ENCODE measurements at regions not wholly inside any gene's neighbourhood (a gene's known extent, or its start where the extent isn't known, plus 50 kb on each side); places are given as distances from the start of the nearest gene placed in this dataset.
"Not testable (repeated sequence)": the region's sequence is repeated elsewhere in the genome, so short reads cannot be mapped to it uniquely, and the experiment has no call there.

GRCh38 chr16:85202631-85203461 is 90.6 kb upstream of the CIBAR2 start:
- DNase-seq (ENCODE audit: low read depth), result peak; percentile 80

GRCh38 chr16:85203462-85203813 is 91.2 kb upstream of the CIBAR2 start:
- DNase-seq (ENCODE audit: low read depth), result no peak

DNA sequence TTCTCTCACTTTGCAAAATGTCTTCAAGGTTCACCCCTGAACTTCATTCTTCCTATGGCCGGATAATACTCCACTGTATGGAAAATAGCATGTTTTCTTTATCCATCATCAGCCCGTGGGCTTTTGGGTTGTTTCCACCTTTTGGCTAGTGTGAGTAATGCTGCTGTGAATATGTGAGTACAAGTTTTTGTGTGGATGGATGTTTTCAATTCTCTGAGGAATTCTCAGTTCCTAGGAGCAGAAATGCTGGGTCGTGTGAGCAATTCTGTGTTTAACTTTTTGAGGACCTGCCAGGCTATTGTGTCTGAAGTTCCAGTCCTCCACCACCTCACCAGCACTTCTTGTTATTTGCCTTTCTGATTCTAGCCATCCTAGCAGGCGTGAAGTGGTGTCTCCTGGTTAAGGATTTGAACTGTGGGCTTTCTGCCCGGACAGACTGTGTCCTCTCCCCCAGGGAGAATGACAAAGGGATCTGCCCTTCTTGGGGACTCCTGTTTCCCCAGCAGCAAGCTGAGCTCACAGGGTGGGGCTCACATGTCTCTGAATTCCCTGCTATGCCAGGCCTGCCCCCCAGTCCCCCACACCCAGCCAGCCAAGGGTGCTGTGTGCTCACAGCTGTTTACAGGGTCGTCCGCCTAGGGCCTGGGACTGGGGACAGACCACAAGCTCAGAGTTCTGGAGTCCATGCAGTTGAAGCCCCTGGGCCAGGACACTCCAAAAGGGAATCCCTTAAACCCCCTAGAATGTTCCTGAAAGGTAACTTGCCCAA is 92.2 kb upstream of the CIBAR2 start:
- DNase-seq (ENCODE audit: low read depth), result no peak

DNA sequence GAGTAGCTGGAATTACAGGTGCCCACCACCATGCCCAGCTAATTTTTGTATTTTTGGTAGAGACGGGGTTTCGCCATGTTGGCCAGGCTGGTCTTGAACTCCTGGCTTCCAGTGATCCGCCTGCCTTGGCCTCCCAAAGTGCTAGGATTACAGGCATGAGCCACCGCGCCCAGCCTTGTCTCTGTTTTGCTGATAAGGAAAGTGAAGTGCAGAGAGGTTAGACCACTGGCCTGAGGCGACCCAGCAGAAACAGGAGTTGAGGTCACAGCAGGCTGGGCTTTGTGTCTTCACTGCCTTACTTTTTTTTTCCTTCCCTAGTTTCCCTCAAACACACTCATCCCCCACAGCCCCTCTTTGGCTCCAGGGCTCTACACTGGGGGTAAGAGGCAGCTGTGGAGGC is 93.0 kb upstream of the CIBAR2 start:
- DNase-seq (ENCODE audit: low read depth), result not testable (repeated sequence)

DNA sequence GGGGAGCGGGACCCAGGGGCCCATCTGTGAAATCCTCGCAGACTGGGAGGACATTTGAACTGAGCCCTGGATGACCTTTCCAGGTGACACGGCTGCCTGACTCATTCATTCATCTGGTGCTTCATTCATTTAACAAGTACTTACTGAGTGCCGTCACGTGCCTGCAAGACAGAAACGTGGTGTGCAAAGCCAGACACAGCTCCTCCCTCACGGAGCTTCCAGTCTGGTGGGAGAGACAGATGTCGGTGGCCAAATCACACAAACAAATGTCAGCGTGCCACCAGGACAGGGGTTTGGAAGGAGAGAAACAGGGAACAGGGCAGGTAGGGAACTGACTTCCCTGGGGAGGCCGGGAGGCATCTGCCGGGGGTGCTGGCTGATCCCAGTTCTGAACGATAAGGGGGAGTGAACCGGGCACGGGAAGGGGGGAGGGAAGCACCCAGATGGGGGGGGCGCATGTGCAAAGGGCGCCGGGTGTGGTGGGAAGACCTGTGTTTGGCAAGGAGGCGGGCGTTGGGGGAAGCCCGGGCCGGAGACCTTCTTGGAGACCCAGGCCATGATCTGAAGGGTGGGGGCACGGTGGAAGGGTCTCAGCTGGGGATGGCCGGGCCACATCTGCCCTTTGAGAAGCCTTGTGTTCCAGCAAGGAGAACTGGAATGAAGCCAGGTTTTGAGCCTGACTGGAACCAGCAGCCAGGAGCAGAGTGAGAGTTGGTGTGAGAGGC is 93.6 kb upstream of the CIBAR2 start:
- DNase-seq (ENCODE audit: low read depth), result no peak

DNA sequence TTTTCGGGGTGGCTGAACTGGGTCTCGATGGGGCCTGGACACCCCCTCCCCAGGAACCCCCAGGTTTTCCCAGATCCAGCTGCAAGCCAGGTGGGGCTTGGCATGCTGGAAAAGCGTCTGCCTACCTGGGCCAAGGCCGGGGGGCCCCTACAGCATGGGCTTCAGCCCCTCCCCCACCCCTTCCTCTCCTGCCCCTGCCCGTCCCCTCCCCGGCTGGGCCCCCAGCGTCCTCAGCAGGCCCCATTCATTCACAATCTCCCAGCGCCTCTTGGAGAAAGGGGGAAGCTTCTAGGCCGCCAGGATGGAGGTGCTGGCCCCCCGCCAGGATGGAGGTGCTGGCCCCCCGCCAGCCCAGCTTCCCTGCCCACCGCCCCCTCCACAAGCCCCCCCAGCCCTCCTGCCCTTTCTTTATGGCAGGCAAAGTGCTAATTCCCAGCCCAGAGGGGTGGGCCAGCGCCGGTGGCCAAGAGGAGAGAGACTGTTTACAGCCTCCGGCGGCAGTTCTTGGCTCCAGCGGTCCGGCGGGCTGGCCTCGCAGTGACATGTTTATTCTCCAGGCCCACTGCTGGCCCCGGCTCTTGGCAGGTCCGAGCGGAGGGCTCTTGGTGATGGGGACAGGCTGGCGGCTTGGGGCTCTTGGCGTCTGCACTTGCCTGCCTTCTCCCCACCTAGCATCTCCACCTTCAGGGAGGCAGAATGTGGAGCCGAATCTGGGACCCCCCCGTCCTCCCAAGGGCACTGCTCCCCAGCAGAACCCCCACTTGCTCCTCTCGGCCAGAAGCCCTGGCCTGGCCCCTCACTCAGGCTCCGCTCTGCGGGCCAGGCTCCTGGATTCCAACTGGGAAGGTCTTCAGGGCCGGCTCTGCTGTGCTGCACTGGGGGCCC is 94.4 kb upstream of the CIBAR2 start:
- DNase-seq (ENCODE audit: low read depth), result no peak

DNA sequence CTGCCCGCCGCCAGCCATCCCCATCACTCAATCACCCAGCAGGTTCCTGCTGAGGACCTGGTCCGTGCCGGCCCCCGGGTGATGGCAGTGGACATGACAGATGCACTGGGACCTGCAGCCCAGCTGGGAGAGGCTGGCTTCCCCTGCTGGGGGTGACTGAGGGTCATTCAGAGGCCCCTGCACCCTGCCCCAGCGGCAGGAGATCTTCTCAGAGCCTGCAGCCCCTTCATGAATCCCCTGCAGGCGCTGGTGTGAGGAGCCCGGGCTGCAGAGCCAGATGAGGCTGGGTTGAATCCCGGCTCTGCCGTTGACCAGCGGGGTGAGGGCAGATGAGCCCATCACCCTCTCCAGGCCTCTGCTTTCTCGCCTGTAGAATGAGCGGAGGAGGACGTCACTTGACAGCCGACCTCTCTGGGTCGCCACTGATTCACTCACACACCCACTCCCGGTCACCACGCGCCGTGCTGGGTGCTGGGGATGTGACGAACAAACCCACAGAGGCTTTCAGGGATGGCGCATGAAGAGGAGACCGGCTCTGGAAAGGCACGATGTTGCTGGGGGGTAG is 95.2 kb upstream of the CIBAR2 start:
- no peak for DNase-seq (ENCODE audit: low read depth)

GRCh38 chr16:85208181-85208580 is 95.9 kb upstream of the CIBAR2 start:
- DNase-seq (ENCODE audit: low read depth), result no peak

DNA sequence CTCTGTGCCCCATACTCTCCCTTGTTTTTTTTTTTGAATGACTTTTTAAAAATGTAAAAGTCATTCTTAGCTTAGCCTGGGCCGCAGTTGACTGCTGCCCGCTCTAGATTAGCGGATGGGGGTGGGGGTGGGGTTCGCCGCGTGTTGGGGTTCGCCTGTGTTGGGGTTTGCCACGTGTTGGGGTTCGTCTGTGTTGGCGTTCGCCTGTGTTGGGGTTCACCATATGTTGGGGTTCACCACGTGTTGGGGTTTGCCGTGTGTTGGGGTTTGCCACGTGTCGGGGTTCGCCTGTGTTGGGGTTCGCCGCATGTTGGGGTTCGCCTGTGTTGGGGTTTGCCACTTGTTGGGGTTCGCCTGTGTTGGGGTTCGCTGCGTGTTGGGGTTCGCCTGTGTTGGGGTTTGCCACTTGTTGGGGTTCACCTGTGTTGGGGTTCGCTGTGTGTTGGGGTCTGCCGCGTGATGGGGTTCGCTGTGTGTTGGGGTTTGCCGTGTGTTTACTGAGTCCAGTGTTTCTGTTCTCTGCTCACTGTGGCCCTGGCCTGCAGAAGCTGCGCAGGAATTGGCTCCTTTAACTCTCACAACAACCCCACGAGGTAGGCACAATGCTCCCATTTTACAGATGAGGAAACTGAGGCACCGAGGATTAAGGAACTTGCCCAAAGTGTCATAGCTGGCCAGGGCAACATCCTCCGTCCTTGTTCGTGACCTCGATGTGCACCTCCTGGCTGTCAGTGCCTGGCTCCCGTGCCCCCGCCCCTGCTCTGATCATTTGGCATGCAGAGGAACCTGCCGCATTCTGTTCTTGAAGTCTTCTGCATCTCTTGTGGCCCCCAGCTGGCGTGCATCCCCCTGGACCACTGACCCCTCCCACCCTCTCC is 96.6 kb upstream of the CIBAR2 start:
- no peak for DNase-seq (ENCODE audit: low read depth)

DNA sequence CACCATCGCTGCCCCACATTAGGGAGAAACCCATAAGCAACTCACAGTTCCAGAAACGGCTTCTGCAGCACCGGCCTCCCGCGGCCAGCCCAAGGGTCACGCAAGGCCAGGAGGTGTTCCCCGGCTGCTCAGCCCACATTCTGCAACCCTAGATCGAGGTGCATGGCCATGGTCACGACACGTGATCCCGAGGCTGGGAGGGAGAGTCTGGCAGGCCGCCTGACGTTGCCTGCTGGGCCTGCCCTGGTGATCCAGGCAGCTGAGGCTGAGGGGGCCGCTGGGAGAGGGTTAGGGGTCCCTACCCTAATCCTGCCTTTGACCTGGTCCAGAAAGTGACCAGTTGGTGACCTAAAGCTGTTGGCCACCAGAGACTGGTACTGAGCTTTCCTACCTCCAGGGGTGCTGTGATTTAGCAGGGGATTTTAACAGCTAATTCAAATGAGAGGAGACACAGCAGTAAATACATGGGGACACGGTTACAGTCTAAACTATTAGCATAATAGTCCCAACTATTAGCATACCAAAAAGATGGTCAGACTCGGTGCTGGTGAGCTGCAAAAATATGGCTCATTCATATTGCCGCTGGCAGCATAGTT is 97.4 kb upstream of the CIBAR2 start:
- DNase-seq (ENCODE audit: low read depth), result no peak

DNA sequence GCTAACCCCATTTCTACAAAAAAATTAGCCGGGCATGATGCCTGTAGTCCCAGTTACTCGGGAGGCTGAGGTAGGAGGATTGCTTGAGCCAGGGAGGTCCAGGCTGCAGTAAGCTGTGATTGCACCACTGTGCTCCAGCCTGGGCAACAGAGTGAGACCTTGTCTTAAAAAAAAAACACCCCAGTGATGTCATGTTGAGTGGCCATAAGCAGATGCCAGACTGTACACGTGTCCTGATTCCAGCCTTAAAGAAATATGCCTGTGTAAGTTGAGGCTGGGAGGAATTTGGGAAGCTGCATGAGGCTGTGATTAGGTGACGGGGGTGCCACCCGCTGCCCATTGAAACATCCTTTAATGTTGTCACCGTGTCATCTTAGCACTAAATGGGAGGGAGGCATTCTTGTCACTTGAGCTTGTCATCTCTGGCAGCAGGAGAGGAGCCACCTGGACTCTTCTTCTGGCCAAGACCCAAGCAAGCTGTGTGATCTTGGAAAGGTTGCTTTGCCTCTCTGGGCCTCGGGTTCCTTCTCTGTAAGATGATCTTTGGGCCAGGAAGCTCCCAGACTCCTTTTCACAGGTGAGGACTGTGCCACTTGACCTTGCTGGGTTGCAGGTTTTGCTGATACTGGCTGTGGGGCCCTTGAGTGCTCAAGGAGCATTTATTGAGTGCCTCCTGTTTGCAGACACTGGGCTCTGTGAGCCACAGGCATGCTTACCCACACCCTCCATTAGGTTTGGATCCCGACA is 98.3 kb upstream of the CIBAR2 start:
- no peak for DNase-seq (ENCODE audit: low read depth)

DNA sequence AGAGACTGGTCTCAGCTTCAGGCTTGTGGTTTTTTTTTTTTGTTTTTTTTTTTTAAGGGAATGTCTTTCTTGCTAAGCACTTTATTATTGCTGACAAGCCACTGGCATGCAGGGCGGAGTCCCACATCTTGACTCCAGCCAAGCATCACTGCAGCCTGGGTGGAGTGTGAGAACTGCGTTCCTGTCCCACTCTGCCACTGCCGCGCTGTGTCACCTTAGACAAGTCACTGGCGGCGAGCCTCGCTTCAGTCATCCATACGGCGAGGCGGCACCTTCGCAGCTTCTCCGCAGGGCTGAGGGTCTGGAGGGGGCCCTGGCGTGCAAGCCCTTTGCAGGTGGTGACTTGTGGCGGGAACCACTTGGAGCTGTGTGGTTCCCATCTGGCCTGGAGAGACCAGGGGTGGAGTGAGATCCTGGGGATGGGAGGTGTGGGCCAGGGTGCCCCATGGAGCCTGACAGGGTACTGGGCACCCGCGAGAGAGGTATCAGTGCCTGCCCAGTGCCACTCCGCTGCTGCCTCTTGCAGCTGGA is 99.1 kb upstream of the CIBAR2 start:
- peak; percentile 64 for DNase-seq (ENCODE audit: low read depth)

GRCh38 chr16:85213926-85214675 is 101.8 kb upstream of the CIBAR2 start:
- DNase-seq (ENCODE audit: low read depth), result no peak

- DNase-seq (ENCODE audit: low read depth), result no peak
Measured at GRCh38 chr16:85215478-85216118, 103.3 kb upstream of the CIBAR2 start.

- no peak for DNase-seq (ENCODE audit: low read depth)
Measured at GRCh38 chr16:85216522-85217375, 104.5 kb upstream of the CIBAR2 start.
